HG03135 (cell line): ENCODE measurements at regions not wholly inside any gene's neighbourhood (a gene's known extent, or its start where the extent isn't known, plus 50 kb on each side); places are given as distances from the start of the nearest gene placed in this dataset.
"Not testable (repeated sequence)": the region's sequence is repeated elsewhere in the genome, so short reads cannot be mapped to it uniquely, and the experiment has no call there.

Experiments used
- ATAC-seq: cut with Tn5 transposase; IDR thresholded peaks from one replicate; pipeline ENCODE4 v1.9.1; 2021; ENCODE audit warnings: mild to moderate bottlenecking, moderate library complexity; ENCODE audit not compliant: unreplicated experiment

GRCh38 chrX:39020051-39020669 is 218.9 kb downstream of the MID1IP1 start:
- ATAC-seq: no peak

DNA sequence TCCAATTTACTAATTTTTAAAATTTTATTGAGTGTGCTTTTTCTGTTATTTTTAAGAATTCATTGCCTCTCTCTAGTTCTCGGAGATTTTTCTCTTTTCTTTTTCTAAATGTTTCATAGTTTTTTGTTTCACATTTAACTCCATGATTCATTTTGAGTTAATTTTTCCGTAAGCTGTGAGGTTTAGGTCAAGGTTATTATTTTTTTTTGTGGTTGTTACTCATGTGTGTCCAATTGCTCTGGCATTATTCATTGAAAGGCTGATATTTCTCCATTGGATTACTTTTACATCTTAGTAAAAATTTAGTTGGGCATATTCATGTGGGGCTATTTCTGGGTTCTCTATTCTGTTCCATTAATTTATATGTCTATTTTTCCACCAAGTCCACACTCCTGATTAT is 220.8 kb downstream of the MID1IP1 start:
- ATAC-seq: no peak

- no peak for ATAC-seq
Observed at GRCh38 chrX:39029221-39029620, 228.0 kb downstream of the MID1IP1 start.

DNA sequence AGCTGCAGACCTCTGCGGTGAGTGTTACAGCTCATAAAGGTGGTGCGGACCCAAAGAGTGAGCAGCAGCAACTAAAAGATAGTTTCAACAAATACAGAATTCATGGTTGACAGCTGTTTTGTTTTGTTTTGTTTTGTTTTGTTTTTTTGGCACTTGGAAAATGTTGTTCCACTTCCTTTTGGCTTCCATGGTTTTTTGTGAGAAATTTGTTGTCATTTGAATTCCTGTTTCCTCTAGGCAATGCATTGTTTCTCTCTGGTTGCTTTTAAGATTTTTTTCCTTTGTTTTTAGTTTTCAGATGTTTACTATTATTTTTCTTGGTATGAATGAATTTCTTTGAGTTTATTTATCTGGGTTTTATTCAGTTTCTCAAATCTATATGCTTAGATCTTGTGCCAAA is 229.4 kb downstream of the MID1IP1 start:
- ATAC-seq: no peak

DNA sequence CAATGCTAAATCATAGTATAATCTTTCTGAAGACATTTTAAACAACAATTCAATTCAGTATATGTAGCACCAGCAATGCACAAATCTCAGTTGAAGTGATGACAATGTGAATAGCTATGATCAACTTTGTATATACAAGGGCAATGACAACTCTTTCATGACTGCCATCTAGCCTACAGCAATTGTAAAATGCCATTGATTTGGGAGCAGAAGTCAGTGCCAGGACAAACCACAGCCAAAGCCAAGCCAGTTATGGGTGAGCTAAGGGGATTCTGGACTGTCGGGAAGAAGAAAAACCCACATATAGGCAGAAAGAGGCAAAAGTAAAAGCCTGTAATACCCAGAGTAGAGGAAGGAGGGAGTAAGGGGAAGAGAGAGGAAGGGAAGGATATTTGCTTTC is 238.6 kb downstream of the MID1IP1 start:
- ATAC-seq: no peak

- ATAC-seq: no peak
Observed at GRCh38 chrX:39043838-39044550, 242.7 kb downstream of the MID1IP1 start.

DNA sequence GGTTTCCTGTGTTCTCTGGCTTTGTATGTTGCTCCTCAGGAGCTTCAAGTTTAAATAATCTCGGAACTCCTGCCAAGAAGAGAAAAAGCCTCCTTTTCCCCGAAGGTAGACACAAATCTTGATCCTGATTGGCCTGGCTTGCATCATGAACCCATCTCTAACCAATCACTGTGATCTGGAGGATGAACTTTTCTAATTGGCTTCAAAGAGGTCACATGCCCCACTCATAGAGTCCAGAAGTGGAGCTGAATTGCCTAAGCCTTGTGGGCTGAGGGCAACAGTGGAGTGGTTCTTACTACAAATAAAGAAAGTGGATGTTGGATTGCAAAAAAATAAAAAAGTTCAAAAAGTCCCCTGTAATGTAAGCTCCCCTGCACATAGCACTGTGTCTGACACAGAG is 245.9 kb downstream of the MID1IP1 start:
- ATAC-seq: no peak

- ATAC-seq: no peak
Observed at GRCh38 chrX:39049975-39050374, 248.7 kb downstream of the MID1IP1 start.

DNA sequence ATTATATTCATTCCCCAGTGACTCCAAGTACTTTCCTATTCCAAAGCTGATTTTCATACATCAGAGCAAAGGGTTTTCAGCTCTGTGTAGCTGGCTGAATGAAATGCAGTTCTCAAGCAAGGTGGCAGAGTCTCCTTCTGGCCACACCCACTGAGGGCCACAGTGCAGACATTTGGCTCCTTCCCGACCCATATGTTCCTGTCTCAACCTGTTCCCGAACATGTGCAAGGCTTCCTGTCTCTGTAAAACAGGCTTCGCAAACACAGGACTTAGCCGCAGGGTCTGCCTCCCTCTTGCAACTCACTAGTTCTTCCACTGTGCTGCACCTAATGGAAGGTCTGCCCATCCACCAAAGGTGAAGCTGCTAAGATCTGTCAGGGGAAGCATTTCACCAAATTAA is 249.2 kb downstream of the MID1IP1 start:
- ATAC-seq: no peak

DNA sequence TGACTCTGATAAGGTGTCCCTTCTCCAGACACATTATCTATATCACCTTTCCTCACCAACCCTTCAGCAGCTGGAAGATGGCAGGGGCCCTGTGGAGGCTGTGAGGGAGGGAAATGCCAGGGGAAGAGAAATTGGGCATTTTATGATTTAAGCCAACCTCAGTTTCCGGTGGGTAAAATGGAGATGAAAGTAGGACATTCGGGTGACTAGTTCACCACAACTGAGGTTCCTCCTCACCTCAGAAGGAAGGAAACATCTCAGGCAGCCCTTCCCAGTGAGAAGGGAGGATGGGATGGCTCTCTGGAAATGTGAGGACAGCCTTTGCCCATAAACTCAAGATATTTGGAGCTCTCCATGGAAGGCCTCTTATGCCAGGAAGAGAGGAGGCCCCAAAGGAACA is 251.5 kb downstream of the MID1IP1 start:
- no peak for ATAC-seq

DNA sequence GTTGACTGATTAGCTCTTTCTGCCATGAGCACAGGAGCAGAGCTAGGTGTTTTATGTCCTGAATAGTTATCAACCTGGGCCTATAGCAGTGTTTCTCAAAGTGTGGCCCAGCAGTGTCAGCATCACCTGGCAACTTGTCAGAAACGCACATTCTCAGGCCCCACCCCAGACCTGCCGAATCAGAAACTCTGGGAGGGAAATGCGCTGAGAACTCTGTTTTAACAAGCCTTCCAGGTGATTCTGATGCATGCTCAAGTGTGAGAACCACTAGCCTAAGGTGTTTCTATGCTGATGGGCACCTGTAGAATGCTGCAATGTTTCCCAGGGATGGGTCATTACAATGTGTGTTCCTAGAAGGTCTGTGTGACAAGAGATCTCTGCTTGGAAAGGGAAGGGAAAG is 257.5 kb downstream of the MID1IP1 start:
- no peak for ATAC-seq

DNA sequence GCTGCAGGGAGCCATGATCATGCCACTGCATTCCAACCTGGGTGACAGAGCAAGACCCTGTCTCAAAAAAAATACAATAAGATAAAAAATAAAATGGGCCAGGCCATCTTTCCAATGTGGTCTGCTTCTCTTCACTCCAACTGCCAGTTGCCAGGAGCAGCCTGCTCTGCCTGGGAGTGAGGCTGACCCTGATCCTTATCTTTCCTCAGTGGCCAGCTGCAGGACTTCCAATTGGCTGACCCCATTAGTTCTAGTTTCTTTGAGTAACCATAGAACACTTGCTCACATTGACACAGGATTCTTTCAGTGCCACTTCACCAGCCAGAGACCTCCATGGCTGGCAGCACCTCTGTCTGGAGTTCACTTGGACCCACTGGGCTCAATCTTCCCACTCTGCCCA is 258.6 kb downstream of the MID1IP1 start:
- ATAC-seq: no peak

DNA sequence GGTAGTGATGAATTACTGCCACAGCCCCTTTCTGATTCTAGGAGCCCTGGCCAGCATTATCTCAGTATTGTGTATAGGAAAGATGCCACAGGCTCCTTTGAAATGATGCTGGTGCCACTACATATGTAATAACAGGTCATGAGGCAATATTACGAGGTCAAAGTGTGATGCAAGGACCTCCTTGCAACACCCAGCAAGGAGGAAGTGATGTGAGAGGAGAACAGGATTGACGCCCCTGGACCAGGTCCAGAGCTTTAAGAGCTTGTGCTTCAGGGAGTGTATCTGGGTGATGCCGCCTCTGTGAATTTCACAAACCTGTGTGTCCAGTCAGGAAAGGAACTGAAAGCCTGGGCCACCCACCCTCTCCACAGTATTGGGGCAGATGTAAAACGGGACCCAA is 261.8 kb downstream of the MID1IP1 start:
- no peak for ATAC-seq

GRCh38 chrX:39063702-39064101 is 262.4 kb downstream of the MID1IP1 start:
- no peak for ATAC-seq

- no peak for ATAC-seq
Observed at GRCh38 chrX:39065051-39065871, 264.0 kb downstream of the MID1IP1 start.

- ATAC-seq: no peak
Observed at GRCh38 chrX:39067866-39068265, 266.6 kb downstream of the MID1IP1 start.

DNA sequence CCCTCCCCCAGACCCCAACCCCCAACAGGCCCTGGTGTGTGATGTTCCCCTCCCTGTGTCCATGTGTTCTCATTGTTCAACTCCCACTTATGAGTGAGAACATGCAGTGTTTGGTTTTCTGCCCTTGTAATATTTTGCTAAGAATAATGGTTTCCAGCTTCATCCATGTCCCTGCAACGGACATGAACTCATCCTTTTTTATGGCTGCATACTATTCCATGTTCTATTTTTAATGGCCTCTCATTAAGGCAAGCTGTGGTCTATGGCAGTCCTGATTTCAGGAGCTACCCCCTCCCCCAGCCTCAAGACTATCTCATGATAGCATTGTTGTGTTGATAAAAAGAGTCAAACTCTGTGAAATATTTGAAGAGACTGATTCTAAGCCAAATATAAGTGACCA is 267.4 kb downstream of the MID1IP1 start:
- not testable (repeated sequence) for ATAC-seq

- ATAC-seq: no peak
Observed at GRCh38 chrX:39070009-39070408, 268.8 kb downstream of the MID1IP1 start.

DNA sequence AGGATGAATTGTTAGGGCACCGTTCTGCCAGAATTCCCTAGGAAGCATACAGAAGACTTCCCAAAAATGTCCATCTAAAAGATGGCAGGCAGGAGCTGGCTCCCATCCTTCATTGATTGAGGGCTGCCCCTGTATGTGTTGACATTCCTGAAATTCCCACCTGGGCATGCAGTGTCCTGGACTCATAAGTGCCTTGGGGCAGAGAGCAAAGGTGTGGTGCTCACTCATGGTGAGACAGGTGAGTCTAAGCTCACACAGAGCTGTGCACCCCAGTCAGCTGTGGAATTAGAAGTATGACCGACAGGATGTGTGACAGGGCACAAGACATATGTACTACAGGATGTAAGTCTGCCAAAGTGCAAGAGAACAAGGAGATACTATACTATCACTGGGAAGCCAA is 271.9 kb downstream of the MID1IP1 start:
- no peak for ATAC-seq

DNA sequence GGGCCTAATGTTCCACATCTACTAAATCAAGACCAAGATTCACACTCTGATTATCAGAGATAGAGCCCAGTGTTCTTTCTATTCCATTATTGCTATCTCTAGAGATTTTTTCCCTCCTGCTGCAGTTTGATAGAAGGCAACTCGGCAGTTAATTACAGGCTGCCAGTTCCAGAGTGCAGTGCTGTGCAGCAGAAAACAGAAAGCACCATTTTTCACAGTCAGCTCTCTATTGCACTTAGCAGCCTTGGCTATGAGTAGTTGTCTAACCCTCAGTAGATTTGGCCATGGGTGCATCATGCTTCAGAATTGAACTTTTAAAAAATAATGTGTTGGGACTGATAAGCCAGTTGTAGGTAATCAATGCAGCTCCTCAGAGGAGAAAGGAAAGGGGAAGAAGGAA is 295.3 kb downstream of the MID1IP1 start:
- no peak for ATAC-seq

DNA sequence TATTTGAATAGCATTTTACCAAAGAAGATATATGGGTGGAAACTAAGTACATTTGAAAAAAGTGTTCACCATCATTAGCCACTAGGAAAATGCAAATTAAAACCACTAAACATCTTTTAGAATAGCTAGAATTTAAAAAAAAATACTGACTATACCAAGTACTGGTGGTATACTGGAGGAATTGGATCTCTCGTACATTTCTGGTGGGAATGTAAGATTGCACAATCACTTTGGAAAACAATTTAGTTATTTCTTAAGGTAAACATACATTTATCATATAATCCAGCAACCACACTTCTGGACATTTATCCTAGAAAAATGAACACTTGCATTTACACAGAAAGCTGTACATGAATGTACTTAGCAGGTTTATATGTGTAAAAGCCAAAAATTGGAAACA is 303.5 kb downstream of the MID1IP1 start:
- no peak for ATAC-seq

GRCh38 chrX:39112143-39112542 is 310.9 kb downstream of the MID1IP1 start:
- no peak for ATAC-seq
